H1 (cell line): ENCODE measurements at regions not wholly inside any gene's neighbourhood (a gene's known extent, or its start where the extent isn't known, plus 50 kb on each side); places are given as distances from the start of the nearest gene placed in this dataset.

Experiments
- CTCF ChIA-PET: fragments of 300-600 bp; sonication (Branson Sonifier 250); formaldehyde crosslinking; loops from one replicate; lab custom pipeline; 2021; ENCODE audit not compliant: partially characterized antibody; lab: Charles Lee
- POLR2A ChIA-PET: fragments of 300-600 bp; sonication (Branson Sonifier 250); formaldehyde crosslinking; loops from one replicate; lab custom pipeline; 2021; ENCODE audit warnings: inconsistent platforms; ENCODE audit not compliant: partially characterized antibody; lab: Charles Lee
- DNase-seq, 2 experiments: peaks; one replicate each; pipeline versions ENCODE4 v3.0.0 to v3.0.0-alpha.2; 2010 to 2022; ENCODE audit warnings: low spot score in 2 of 2, low read depth in 1 of 2, mixed read lengths in 1 of 2
- FAIRE-seq: peaks from 2 replicates; lab custom pipeline; 2011; peaks lifted over from hg19 to GRCh38; lab: Jason Lieb, UNC
- H2AFZ ChIP-seq: 2 replicates; pipeline ENCODE4 v1.8.1; 2012; ENCODE audit warnings: low read length, inconsistent platforms
- H2AK5ac ChIP-seq: 2 replicates; pipeline ENCODE4 v1.6.1; 2013; ENCODE audit warnings: low read depth, low read length
- H2BK120ac ChIP-seq: replicated peaks from 2 replicates; pipeline ENCODE3; 2013; ENCODE audit warnings: low read depth, low read length, inconsistent platforms
- H2BK12ac ChIP-seq: 2 replicates; pipeline ENCODE4 v1.6.1; 2013; ENCODE audit warnings: low read depth, low read length
- H2BK15ac ChIP-seq: 2 replicates; pipeline ENCODE4 v1.6.1; 2013; ENCODE audit warnings: low read length
- H2BK20ac ChIP-seq: 2 replicates; pipeline ENCODE4 v1.6.1; 2013; ENCODE audit warnings: low read length
- H2BK5ac ChIP-seq: 2 replicates; pipeline ENCODE4 v1.6.1; 2013; ENCODE audit warnings: low read depth, low read length
- H3K14ac ChIP-seq: 2 replicates; pipeline ENCODE4 v1.6.1; 2013; ENCODE audit warnings: inconsistent platforms; ENCODE audit not compliant: insufficient read length
- H3K18ac ChIP-seq: 2 replicates; pipeline ENCODE4 v1.6.1; 2013; ENCODE audit warnings: low read length; ENCODE audit errors: extremely low read depth
- H3K23ac ChIP-seq: 2 replicates; pipeline ENCODE4 v1.6.1; 2013; ENCODE audit warnings: inconsistent platforms; ENCODE audit not compliant: insufficient read length
- H3K23me2 ChIP-seq: 2 replicates; pipeline ENCODE4 v1.6.1; 2013; ENCODE audit warnings: low read depth, low read length
- H3K27ac ChIP-seq: 2 replicates; pipeline ENCODE4 v1.6.1; 2011; ENCODE audit warnings: low read depth, low read length, inconsistent platforms
- H3K27me3 ChIP-seq, 4 experiments: replicated peaks in 1 of 4; 1 replicate in 1 of 4; 2 replicates in 3 of 4; pipeline versions ENCODE4 v1.6.1 to v1.8.1; 2011 to 2013; ENCODE audit warnings: low read length in 3 of 4, mild to moderate bottlenecking in 3 of 4, inconsistent platforms in 2 of 4, mixed read lengths in 2 of 4, moderate library complexity in 1 of 4; ENCODE audit not compliant: control insufficient read depth in 3 of 4, insufficient read depth in 3 of 4; ENCODE audit errors: extremely low read depth in 1 of 4
- H3K36me3 ChIP-seq, 4 experiments: 2 replicates each; pipeline versions ENCODE4 v1.6.1 to v1.8.1; 2011 to 2013; ENCODE audit warnings: mild to moderate bottlenecking in 4 of 4, low read length in 3 of 4, moderate library complexity in 2 of 4, control low read depth in 1 of 4, inconsistent platforms in 1 of 4; ENCODE audit not compliant: insufficient read depth in 4 of 4, control insufficient read depth in 2 of 4
- H3K4ac ChIP-seq: replicated peaks from 2 replicates; pipeline ENCODE3; 2013; ENCODE audit warnings: low read length, low read depth, mixed read lengths, inconsistent platforms; ENCODE audit not compliant: insufficient read length
- H3K4me1 ChIP-seq, 4 experiments: replicated peaks in 1 of 4; 1 replicate in 1 of 4; 2 replicates in 3 of 4; pipeline versions ENCODE4 v1.6.1 to v1.8.1; 2011 to 2013; ENCODE audit warnings: low read length in 3 of 4, inconsistent platforms in 2 of 4, mixed read lengths in 1 of 4; ENCODE audit not compliant: insufficient read depth in 4 of 4, control insufficient read depth in 3 of 4
- H3K4me2 ChIP-seq, 2 experiments: 2 replicates each; pipeline versions ENCODE4 v1.6.1 to v1.8.1; 2011 to 2013; ENCODE audit warnings: low read depth in 2 of 2, low read length in 2 of 2, control low read depth in 1 of 2, inconsistent platforms in 1 of 2, mild to moderate bottlenecking in 1 of 2; ENCODE audit not compliant: insufficient read depth in 1 of 2
- H3K4me3 ChIP-seq, 4 experiments: fragments of 200-600, 300-600 bp in 1 of 4; sonication (generic), shearing (Covaris generic), sonication (Bioruptor Twin) in 1 of 4; 2 replicates each; pipeline versions ENCODE4 v1.5.1 to v1.8.1; 2011 to 2016; ENCODE audit warnings: low read length in 4 of 4, low read depth in 3 of 4, control low read depth in 2 of 4, inconsistent platforms in 2 of 4, mild to moderate bottlenecking in 2 of 4, mixed read lengths in 1 of 4, moderate library complexity in 1 of 4; ENCODE audit not compliant: insufficient read depth in 2 of 4; ENCODE audit errors: extremely low read depth in 1 of 4
- H3K56ac ChIP-seq: replicated peaks from 2 replicates; pipeline ENCODE3; 2013; ENCODE audit warnings: low read depth, mild to moderate bottlenecking, mixed read lengths, low read length, inconsistent platforms; ENCODE audit not compliant: insufficient read length
- H3K79me1 ChIP-seq: 2 replicates; pipeline ENCODE4 v1.6.1; 2013; ENCODE audit warnings: low read depth, low read length, control low read depth
- H3K79me2 ChIP-seq, 2 experiments: 2 replicates each; pipeline versions ENCODE4 v1.6.1 to v1.8.1; 2012 to 2013; ENCODE audit warnings: low read length in 2 of 2, mild to moderate bottlenecking in 2 of 2, inconsistent platforms in 1 of 2; ENCODE audit not compliant: insufficient read depth in 2 of 2, control insufficient read depth in 1 of 2
- H3K9ac ChIP-seq, 4 experiments: replicated peaks in 1 of 4; 1 replicate in 1 of 4; 2 replicates in 3 of 4; pipeline versions ENCODE4 v1.6.1 to v1.8.1; 2011 to 2013; ENCODE audit warnings: low read depth in 3 of 4, low read length in 3 of 4, control low read depth in 2 of 4, mild to moderate bottlenecking in 2 of 4, moderate library complexity in 2 of 4, inconsistent platforms in 1 of 4; ENCODE audit errors: extremely low read depth in 1 of 4
- H3K9me3 ChIP-seq, 2 experiments: 2 replicates each; pipeline versions ENCODE4 v1.6.1 to v1.8.1; 2012 to 2013; ENCODE audit warnings: mild to moderate bottlenecking in 2 of 2, moderate library complexity in 2 of 2, control low read depth in 1 of 2, inconsistent platforms in 1 of 2, low read depth in 1 of 2, low read length in 1 of 2, mixed read lengths in 1 of 2; ENCODE audit not compliant: insufficient read depth in 2 of 2
- H4K20me1 ChIP-seq, 2 experiments: replicated peaks in 1 of 2; 2 replicates each; pipeline versions ENCODE3 to v1.8.1; 2011 to 2013; ENCODE audit warnings: inconsistent platforms in 2 of 2, low read length in 2 of 2, mild to moderate bottlenecking in 1 of 2; ENCODE audit not compliant: insufficient read depth in 2 of 2, control insufficient read depth in 1 of 2
- H4K5ac ChIP-seq: 2 replicates; pipeline ENCODE4 v1.6.1; 2013; ENCODE audit warnings: low read length, low read depth, mixed read lengths, inconsistent platforms; ENCODE audit not compliant: insufficient read length
- H4K8ac ChIP-seq: 2 replicates; pipeline ENCODE4 v1.8.0; 2013; ENCODE audit warnings: mild to moderate bottlenecking, moderate library complexity, low read length, inconsistent platforms; ENCODE audit not compliant: insufficient read depth; ENCODE audit errors: extremely low read depth
- H4K91ac ChIP-seq: replicated peaks from 2 replicates; pipeline ENCODE3; 2013; ENCODE audit warnings: low read length, mixed read lengths, inconsistent platforms; ENCODE audit not compliant: insufficient read length
- BCL11A ChIP-seq, 2 experiments: IDR thresholded peaks; one replicate each; pipeline ENCODE4 v1.6.1; 2011; ENCODE audit warnings: low read depth in 2 of 2, low read length in 2 of 2, mild to moderate bottlenecking in 2 of 2
- CBX5 ChIP-seq: fragments of 300-800, 300-1000 bp; sonication (generic); IDR thresholded peaks from 2 replicates; pipeline ENCODE4 v1.7.1; 2016; ENCODE audit warnings: antibody characterized with exemption, low read length, low read depth
- GABPA ChIP-seq: IDR thresholded peaks from 2 replicates; pipeline ENCODE4 v1.6.1; 2011; ENCODE audit warnings: mild to moderate bottlenecking, low read length, moderate library complexity, borderline replicate concordance; ENCODE audit not compliant: insufficient read depth
- HDAC2 ChIP-seq, 2 experiments: fragments of 300-600 bp in 1 of 2; sonication (generic) in 1 of 2; IDR thresholded peaks; 2 replicates each; pipeline ENCODE4 v1.6.1; 2011 to 2012; ENCODE audit warnings: low read depth in 2 of 2, low read length in 2 of 2, mild to moderate bottlenecking in 2 of 2, moderate library complexity in 2 of 2, borderline replicate concordance in 1 of 2, inconsistent platforms in 1 of 2
- PHF8 ChIP-seq: fragments of 200-600 bp; sonication (generic); conservative IDR thresholded peaks from 2 replicates; pipeline ENCODE4 v1.7.1; 2012; ENCODE audit warnings: low read depth, mild to moderate bottlenecking, inconsistent platforms, low read length, moderate library complexity
- POLR2A ChIP-seq, 2 experiments: IDR thresholded peaks; 1 replicate in 1 of 2; 2 replicates in 1 of 2; pipeline ENCODE4 v1.6.1; 2011; ENCODE audit warnings: low read depth in 2 of 2, low read length in 2 of 2, mild to moderate bottlenecking in 2 of 2; ENCODE audit errors: control extremely low read depth in 1 of 2
- SAP30 ChIP-seq: fragments of 300-600 bp; sonication (generic); IDR thresholded peaks from 2 replicates; pipeline ENCODE4 v1.7.1; 2012; ENCODE audit warnings: low read length, moderate library complexity, mild to moderate bottlenecking, inconsistent platforms; ENCODE audit not compliant: insufficient read depth, insufficient replicate concordance
- SIRT6 ChIP-seq: IDR thresholded peaks from one replicate; pipeline ENCODE4 v1.7.1; 2012; ENCODE audit warnings: low read length, inconsistent platforms
- SIX5 ChIP-seq: IDR thresholded peaks from 2 replicates; pipeline ENCODE4 v1.6.1; 2011; ENCODE audit warnings: mild to moderate bottlenecking, low read depth, low read length
- SP4 ChIP-seq: IDR thresholded peaks from 2 replicates; pipeline ENCODE4 v1.6.1; 2012; ENCODE audit warnings: low read length, inconsistent platforms
- SUZ12 ChIP-seq: fragments of 200-600 bp; sonication (generic); IDR thresholded peaks from 2 replicates; pipeline ENCODE4 v1.6.1; 2012; ENCODE audit warnings: mild to moderate bottlenecking, inconsistent platforms, low read length, moderate library complexity, mixed read lengths
- TBP ChIP-seq: IDR thresholded peaks from 2 replicates; pipeline ENCODE4 v1.6.1; 2011; ENCODE audit warnings: low read depth, low read length, improper control_type of control experiment
- TCF12 ChIP-seq: IDR thresholded peaks from 2 replicates; pipeline ENCODE4 v1.6.1; 2011; ENCODE audit warnings: low read depth, mild to moderate bottlenecking, low read length
- WGBS, 2 experiments: shearing (Covaris generic) in 1 of 2; methylation state at CpG; one replicate each; pipeline versions ENCODE4 v1.1.6 to v1.1.7; 2013 to 2015; ENCODE audit warnings: low lambda C conversion rate in 2 of 2, mixed read lengths in 2 of 2, inconsistent platforms in 1 of 2, low coverage in 1 of 2, missing lambda C conversion rate in 1 of 2; ENCODE audit not compliant: insufficient replicate concordance in 2 of 2, insufficient coverage in 1 of 2, insufficient read length in 1 of 2; ENCODE audit errors: extremely low coverage in 1 of 2, missing lambda C conversion rate in 1 of 2; 5-methylcytosine and 5-hydroxymethylcytosine counted together

- no peak for TF ChIP-seq PHF8
- TF ChIP-seq, all 59 proteins: peak for 0
These were observed 176.5 kb downstream of the COL12A1 start (continued) for GRCh38 chr6:75029333-75029732.

DNA sequence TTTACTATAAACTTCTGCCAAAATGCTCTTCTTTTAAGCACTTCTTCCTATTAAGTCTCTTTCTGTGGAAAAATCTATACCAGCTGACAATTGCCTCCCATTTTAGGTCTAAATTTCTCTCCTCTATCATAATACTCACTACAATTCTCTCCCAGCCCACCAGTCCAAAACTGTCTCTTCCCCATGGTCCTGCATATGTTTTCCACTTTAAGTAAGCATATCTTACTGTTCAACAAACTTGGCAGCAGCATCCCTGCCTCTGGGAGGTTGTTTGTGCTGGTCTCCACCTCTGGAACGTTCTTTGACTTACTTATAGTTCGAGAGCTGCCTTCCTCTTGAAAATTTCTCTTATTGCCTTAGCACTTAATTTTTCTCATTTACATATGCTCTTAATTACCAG, 180.5 kb downstream of the COL12A1 start:
- 90% methylated on average over 2 of the region's 2 CpGs; no CpG with 5 or more reads in 1 of the 2 experiments for WGBS, 2 experiments
- no peak overlapping the region for H3K56ac ChIP-seq
- H3K27me3 ChIP-seq = no peaks in the 10 kb centered on the region
- POLR2A ChIA-PET = no interaction called here
- no peak overlapping the region for H2AK5ac ChIP-seq
- no peaks in the 10 kb centered on the region for H3K79me1 ChIP-seq
- H3K27ac ChIP-seq = no peak overlapping the region
- H2BK20ac ChIP-seq = no peak overlapping the region
- H3K4me1 ChIP-seq = no peaks in the 10 kb centered on the region
- FAIRE-seq = no peak
- DNase-seq = no peak
- CTCF ChIA-PET = no interaction called here
- no peak overlapping the region for H3K14ac ChIP-seq
- H3K79me2 ChIP-seq = no peaks in the 10 kb centered on the region
- no peaks in the 10 kb centered on the region for H3K36me3 ChIP-seq
- no peaks in the 10 kb centered on the region for H3K9me3 ChIP-seq
- H4K5ac ChIP-seq = no peak overlapping the region
- no peak overlapping the region for H2BK12ac ChIP-seq
- H3K4me3 ChIP-seq = no peak overlapping the region
- H2BK120ac ChIP-seq = no peak overlapping the region
- no peak overlapping the region for H3K18ac ChIP-seq
- no peak overlapping the region for H2BK15ac ChIP-seq
- no peak overlapping the region for H3K23ac ChIP-seq
- no peaks in the 10 kb centered on the region for H4K20me1 ChIP-seq
- no peak overlapping the region for H3K9ac ChIP-seq
- no peaks in the 10 kb centered on the region for H3K23me2 ChIP-seq
- H3K4me2 ChIP-seq = no peak overlapping the region
- H4K91ac ChIP-seq = no peak overlapping the region
- H2BK5ac ChIP-seq = no peak overlapping the region
- H2AFZ ChIP-seq = no peak overlapping the region
- no peak overlapping the region for H3K4ac ChIP-seq
- TF ChIP-seq SP4 (no peak), HDAC2 (IDR thresholded peaks at IDR 0.05; ENCODE audit: borderline replicate concordance in 1 of 2, low read depth in 2 of 2, low read length in 2 of 2) (no peak), GABPA (no peak), SAP30 (no peak), POLR2A (IDR thresholded peaks at IDR 0.05; ENCODE audit: control extremely low read depth in 1 of 2, low read depth in 2 of 2, low read length in 2 of 2) (no peak), TBP (no peak), CBX5 (no peak), TCF12 (no peak), SIX5 (no peak), BCL11A (IDR thresholded peaks at IDR 0.05; ENCODE audit: low read depth in 2 of 2, low read length in 2 of 2) (no peak), SIRT6 (no peak), SUZ12 (no peak)
- no peak overlapping the region for H4K8ac ChIP-seq
